ENCODE measurements at regions not wholly inside any gene's neighbourhood (a gene's known extent, or its start where the extent isn't known, plus 50 kb on each side); places are given as distances from the start of the nearest gene placed in this dataset.

- DNase-seq (ENCODE audit: low spot score), result no peak
- H3K36me3 Mint-ChIP-seq (ENCODE audit: low read depth), result peaks cover 2% of the 10 kb centered on the region
These were observed 259.8 kb downstream of the LOXHD1 start for GRCh38 chr18:46397174-46397573.

GRCh38 chr18:46398005-46398404 lies 259.0 kb downstream of the LOXHD1 start:
- DNase-seq (ENCODE audit: low spot score), result no peak
- Mint-ChIP-seq H3K27ac (peak overlapping the region; percentile 7), H3K4me3 (no peak overlapping the region), H3K4me1 (ENCODE audit: low read depth) (peaks cover 4% of the 10 kb centered on the region), H3K36me3 (ENCODE audit: low read depth) (peaks cover 2% of the 10 kb centered on the region), H3K27me3 (ENCODE audit: insufficient read depth) (peaks cover 8% of the 10 kb centered on the region), H3K9me3 (no peaks in the 10 kb centered on the region)
- intact Hi-C loops (cut with micrococcal nuclease), result no loop called here

More at GRCh38 chr18:46397174-46397573, 259.8 kb downstream of the LOXHD1 start:
- Mint-ChIP-seq H3K27ac (no peak overlapping the region), H3K9me3 (no peaks in the 10 kb centered on the region), H3K27me3 (ENCODE audit: insufficient read depth) (peaks cover 8% of the 10 kb centered on the region), H3K4me1 (ENCODE audit: low read depth) (peaks cover 4% of the 10 kb centered on the region), H3K4me3 (no peak overlapping the region)
- intact Hi-C loops (cut with micrococcal nuclease), result no loop called here

- no peak overlapping the region for H3K4me3 Mint-ChIP-seq
- DNase-seq (ENCODE audit: low spot score), result no peak
- intact Hi-C loops (cut with micrococcal nuclease), result no loop called here
- H3K36me3 Mint-ChIP-seq (ENCODE audit: low read depth), result peaks cover 2% of the 10 kb centered on the region
- H3K4me1 Mint-ChIP-seq (ENCODE audit: low read depth), result peaks cover 4% of the 10 kb centered on the region
- H3K27me3 Mint-ChIP-seq (ENCODE audit: insufficient read depth), result peaks cover 8% of the 10 kb centered on the region
- no peaks in the 10 kb centered on the region for H3K9me3 Mint-ChIP-seq
- no peak overlapping the region for H3K27ac Mint-ChIP-seq
These were observed 258.4 kb downstream of the LOXHD1 start for GRCh38 chr18:46398625-46399024.

GRCh38 chr18:46399303-46399702 lies 257.7 kb downstream of the LOXHD1 start:
- H3K36me3 Mint-ChIP-seq (ENCODE audit: low read depth), result peaks cover 2% of the 10 kb centered on the region
- peaks cover 4% of the 10 kb centered on the region for H3K4me1 Mint-ChIP-seq (ENCODE audit: low read depth)
- H3K9me3 Mint-ChIP-seq, result no peaks in the 10 kb centered on the region
- H3K4me3 Mint-ChIP-seq, result no peak overlapping the region
- no peak overlapping the region for H3K27ac Mint-ChIP-seq
- intact Hi-C loops (cut with micrococcal nuclease), result no loop called here
- H3K27me3 Mint-ChIP-seq (ENCODE audit: insufficient read depth), result peaks cover 15% of the 10 kb centered on the region
- DNase-seq (ENCODE audit: low spot score), result no peak

- peaks cover 15% of the 10 kb centered on the region for H3K27me3 Mint-ChIP-seq (ENCODE audit: insufficient read depth)
- no peak overlapping the region for H3K4me3 Mint-ChIP-seq
- H3K9me3 Mint-ChIP-seq, result no peaks in the 10 kb centered on the region
- intact Hi-C loops (cut with micrococcal nuclease), result no loop called here
- peaks cover 2% of the 10 kb centered on the region for H3K36me3 Mint-ChIP-seq (ENCODE audit: low read depth)
- no peak overlapping the region for H3K27ac Mint-ChIP-seq
- peaks cover 4% of the 10 kb centered on the region for H3K4me1 Mint-ChIP-seq (ENCODE audit: low read depth)
- no peak for DNase-seq (ENCODE audit: low spot score)
These were observed 256.6 kb downstream of the LOXHD1 start for GRCh38 chr18:46400449-46400848.

- intact Hi-C loops (cut with micrococcal nuclease), result no loop called here
- H3K4me3 Mint-ChIP-seq, result no peak overlapping the region
- peaks cover 2% of the 10 kb centered on the region for H3K36me3 Mint-ChIP-seq (ENCODE audit: low read depth)
- peaks cover 10% of the 10 kb centered on the region for H3K27me3 Mint-ChIP-seq (ENCODE audit: insufficient read depth)
- DNase-seq (ENCODE audit: low spot score), result no peak
- peaks cover 4% of the 10 kb centered on the region for H3K4me1 Mint-ChIP-seq (ENCODE audit: low read depth)
- no peaks in the 10 kb centered on the region for H3K9me3 Mint-ChIP-seq
- H3K27ac Mint-ChIP-seq, result no peak overlapping the region
These were observed 255.4 kb downstream of the LOXHD1 start for GRCh38 chr18:46401486-46402070.

- no peak overlapping the region for H3K27ac Mint-ChIP-seq
- no peak overlapping the region for H3K4me3 Mint-ChIP-seq
- no peaks in the 10 kb centered on the region for H3K36me3 Mint-ChIP-seq (ENCODE audit: low read depth)
- H3K27me3 Mint-ChIP-seq (ENCODE audit: insufficient read depth), result peaks cover 10% of the 10 kb centered on the region
- no peak for DNase-seq (ENCODE audit: low spot score)
- H3K9me3 Mint-ChIP-seq, result no peaks in the 10 kb centered on the region
- peaks cover 4% of the 10 kb centered on the region for H3K4me1 Mint-ChIP-seq (ENCODE audit: low read depth)
- intact Hi-C loops (cut with micrococcal nuclease), result no loop called here
These were observed 254.6 kb downstream of the LOXHD1 start for GRCh38 chr18:46402396-46402795.

- Mint-ChIP-seq H3K9me3 (no peaks in the 10 kb centered on the region), H3K36me3 (ENCODE audit: low read depth) (no peaks in the 10 kb centered on the region), H3K27ac (no peak overlapping the region), H3K27me3 (ENCODE audit: insufficient read depth) (peaks cover 10% of the 10 kb centered on the region), H3K4me1 (ENCODE audit: low read depth) (peaks cover 9% of the 10 kb centered on the region), H3K4me3 (no peak overlapping the region)
- intact Hi-C loops (cut with micrococcal nuclease), result no loop called here
- no peak for DNase-seq (ENCODE audit: low spot score)
These were observed 254.1 kb downstream of the LOXHD1 start for GRCh38 chr18:46402945-46403344.

GRCh38 chr18:46405832-46406538 lies 251.0 kb downstream of the LOXHD1 start:
- peaks cover 10% of the 10 kb centered on the region for H3K4me1 Mint-ChIP-seq (ENCODE audit: low read depth)
- H3K4me3 Mint-ChIP-seq, result no peak overlapping the region
- DNase-seq (ENCODE audit: low spot score), result no peak
- peaks cover 12% of the 10 kb centered on the region for H3K27me3 Mint-ChIP-seq (ENCODE audit: insufficient read depth)
- intact Hi-C loops (cut with micrococcal nuclease), result no loop called here
- no peak overlapping the region for H3K27ac Mint-ChIP-seq
- H3K36me3 Mint-ChIP-seq (ENCODE audit: low read depth), result no peaks in the 10 kb centered on the region
- no peaks in the 10 kb centered on the region for H3K9me3 Mint-ChIP-seq

GRCh38 chr18:46406539-46406932 lies 250.5 kb downstream of the LOXHD1 start:
- Mint-ChIP-seq H3K4me3 (no peak overlapping the region), H3K27ac (no peak overlapping the region), H3K9me3 (no peaks in the 10 kb centered on the region), H3K4me1 (ENCODE audit: low read depth) (peaks cover 10% of the 10 kb centered on the region), H3K27me3 (ENCODE audit: insufficient read depth) (peaks cover 11% of the 10 kb centered on the region), H3K36me3 (ENCODE audit: low read depth) (no peaks in the 10 kb centered on the region)
- no peak for DNase-seq (ENCODE audit: low spot score)
- intact Hi-C loops (cut with micrococcal nuclease), result no loop called here

GRCh38 chr18:46407486-46408166 lies 249.4 kb downstream of the LOXHD1 start:
- Mint-ChIP-seq H3K4me1 (ENCODE audit: low read depth) (peaks cover 10% of the 10 kb centered on the region), H3K36me3 (ENCODE audit: low read depth) (no peaks in the 10 kb centered on the region), H3K9me3 (no peaks in the 10 kb centered on the region), H3K27ac (no peak overlapping the region), H3K27me3 (ENCODE audit: insufficient read depth) (peaks cover 10% of the 10 kb centered on the region), H3K4me3 (no peak overlapping the region)
- intact Hi-C loops (cut with micrococcal nuclease), result no loop called here
- no peak for DNase-seq (ENCODE audit: low spot score)

- Mint-ChIP-seq H3K27ac (no peak overlapping the region), H3K27me3 (ENCODE audit: insufficient read depth) (peaks cover 10% of the 10 kb centered on the region), H3K4me3 (no peak overlapping the region), H3K4me1 (ENCODE audit: low read depth) (peaks cover 10% of the 10 kb centered on the region), H3K9me3 (no peaks in the 10 kb centered on the region), H3K36me3 (ENCODE audit: low read depth) (no peaks in the 10 kb centered on the region)
- DNase-seq (ENCODE audit: low spot score), result no peak
- intact Hi-C loops (cut with micrococcal nuclease), result no loop called here
These were observed 248.6 kb downstream of the LOXHD1 start for GRCh38 chr18:46408334-46408987.
